H1 (cell line): ENCODE measurements at regions not wholly inside any gene's neighbourhood (a gene's known extent, or its start where the extent isn't known, plus 50 kb on each side); places are given as distances from the start of the nearest gene placed in this dataset.

Experiments used
- CTCF ChIP-seq, 3 experiments: IDR thresholded peaks; 1 replicate in 2 of 3; 2 replicates in 1 of 3; pipeline versions ENCODE4 v1.5.1 to v1.6.1; 2011; ENCODE audit warnings: low read length in 3 of 3, mild to moderate bottlenecking in 3 of 3, inconsistent platforms in 2 of 3, low read depth in 1 of 3, moderate library complexity in 1 of 3; ENCODE audit not compliant: insufficient read depth in 1 of 3; ENCODE audit errors: control extremely low read depth in 1 of 3
- EP300 ChIP-seq, 2 experiments: IDR thresholded peaks; 1 replicate in 1 of 2; 2 replicates in 1 of 2; pipeline ENCODE4 v1.6.1; 2011 to 2012; ENCODE audit warnings: low read depth in 2 of 2, low read length in 2 of 2, mild to moderate bottlenecking in 2 of 2, borderline replicate concordance in 1 of 2, inconsistent platforms in 1 of 2, moderate library complexity in 1 of 2
- POLR2A ChIP-seq, 2 experiments: IDR thresholded peaks; 1 replicate in 1 of 2; 2 replicates in 1 of 2; pipeline ENCODE4 v1.6.1; 2011; ENCODE audit warnings: low read depth in 2 of 2, low read length in 2 of 2, mild to moderate bottlenecking in 2 of 2; ENCODE audit errors: control extremely low read depth in 1 of 2
- RFX5 ChIP-seq: IDR thresholded peaks from 2 replicates; pipeline ENCODE4 v1.6.1; 2011; ENCODE audit warnings: low read depth, low read length, improper control_type of control experiment, borderline replicate concordance
- TBP ChIP-seq: IDR thresholded peaks from 2 replicates; pipeline ENCODE4 v1.6.1; 2011; ENCODE audit warnings: low read depth, low read length, improper control_type of control experiment

GRCh38 chr3:168307893-168308292, 212.2 kb upstream of the GOLIM4 start:
- TF ChIP-seq CTCF (IDR thresholded peaks at IDR 0.05; ENCODE audit: control extremely low read depth in 1 of 3, insufficient read depth in 1 of 3, low read depth in 1 of 3, low read length in 3 of 3): no peak
- TF ChIP-seq RFX5: no peak
- TF ChIP-seq EP300 (IDR thresholded peaks at IDR 0.05; ENCODE audit: borderline replicate concordance in 1 of 2, low read depth in 2 of 2, low read length in 2 of 2): no peak
- TF ChIP-seq TBP: no peak
- TF ChIP-seq POLR2A (IDR thresholded peaks at IDR 0.05; ENCODE audit: control extremely low read depth in 1 of 2, low read depth in 2 of 2, low read length in 2 of 2): no peak
